HG03342 (cell line): ENCODE measurements at regions not wholly inside any gene's neighbourhood (a gene's known extent, or its start where the extent isn't known, plus 50 kb on each side); places are given as distances from the start of the nearest gene placed in this dataset.

Source experiments
- ATAC-seq: cut with Tn5 transposase; IDR thresholded peaks from one replicate; pipeline ENCODE4 v1.9.1; 2021; ENCODE audit warnings: mild to moderate bottlenecking, moderate library complexity; ENCODE audit not compliant: unreplicated experiment

GRCh38 chr20:52787216-52787615 is 184.9 kb upstream of the TSHZ2 start:
- no peak for ATAC-seq

GRCh38 chr20:52785679-52786078 is 186.5 kb upstream of the TSHZ2 start:
- ATAC-seq, result no peak

GRCh38 chr20:52783769-52784168 is 188.4 kb upstream of the TSHZ2 start:
- no peak for ATAC-seq

GRCh38 chr20:52780462-52780861 is 191.7 kb upstream of the TSHZ2 start:
- no peak for ATAC-seq

GRCh38 chr20:52779125-52779524 is 193.0 kb upstream of the TSHZ2 start:
- no peak for ATAC-seq

- no peak for ATAC-seq
Observed at GRCh38 chr20:52777171-52777570, 195.0 kb upstream of the TSHZ2 start.

- no peak for ATAC-seq
Observed at GRCh38 chr20:52775786-52776185, 196.4 kb upstream of the TSHZ2 start.

GRCh38 chr20:52768694-52769093 is 203.5 kb upstream of the TSHZ2 start:
- ATAC-seq, result no peak

GRCh38 chr20:52766645-52767435 is 205.3 kb upstream of the TSHZ2 start:
- ATAC-seq, result no peak

GRCh38 chr20:52763321-52763853 is 208.8 kb upstream of the TSHZ2 start:
- ATAC-seq, result no peak

GRCh38 chr20:52761867-52762266 is 210.3 kb upstream of the TSHZ2 start:
- no peak for ATAC-seq

- ATAC-seq, result no peak
Observed at GRCh38 chr20:52760791-52761190, 211.4 kb upstream of the TSHZ2 start.

- ATAC-seq, result no peak
Observed at GRCh38 chr20:52757411-52757810, 214.7 kb upstream of the TSHZ2 start.

- ATAC-seq, result no peak
Observed at GRCh38 chr20:52755744-52756143, 216.4 kb upstream of the TSHZ2 start.

- no peak for ATAC-seq
Observed at GRCh38 chr20:52754366-52754765, 217.8 kb upstream of the TSHZ2 start.

- no peak for ATAC-seq
Observed at GRCh38 chr20:52752023-52752422, 220.1 kb upstream of the TSHZ2 start.

- no peak for ATAC-seq
Observed at GRCh38 chr20:52751571-52751970, 220.6 kb upstream of the TSHZ2 start.

GRCh38 chr20:52749938-52750337 is 222.2 kb upstream of the TSHZ2 start:
- no peak for ATAC-seq

GRCh38 chr20:52748990-52749389 is 223.2 kb upstream of the TSHZ2 start:
- ATAC-seq, result no peak

- no peak for ATAC-seq
Observed at GRCh38 chr20:52748285-52748932, 223.7 kb upstream of the TSHZ2 start.

GRCh38 chr20:52747845-52748284 is 224.3 kb upstream of the TSHZ2 start:
- ATAC-seq, result no peak

GRCh38 chr20:52746770-52747169 is 225.4 kb upstream of the TSHZ2 start:
- ATAC-seq, result no peak
